ENCODE measurements at regions not wholly inside any gene's neighbourhood (a gene's known extent, or its start where the extent isn't known, plus 50 kb on each side); places are given as distances from the start of the nearest gene placed in this dataset.

DNA sequence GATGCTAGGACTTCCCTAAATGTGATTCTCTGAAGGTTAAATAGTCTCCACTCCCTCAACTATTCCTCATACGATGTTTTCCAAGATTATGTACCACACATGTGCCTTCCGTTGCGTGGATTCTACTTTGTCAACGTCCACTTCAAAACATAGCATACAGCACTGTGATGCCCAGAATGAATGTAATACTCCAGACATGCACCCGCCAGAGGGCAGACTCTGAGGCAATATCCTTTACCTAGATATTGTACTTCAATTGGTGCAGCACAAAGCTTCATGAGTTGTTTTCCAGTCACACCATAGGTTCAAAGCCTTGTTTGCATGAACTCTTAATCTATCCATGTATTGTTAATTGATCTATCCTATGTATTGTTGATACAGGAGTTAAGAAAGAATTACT lies 201.0 kb upstream of the NABP1 start:
- Histone ChIP-seq H3K36me3 (no peaks in the 10 kb centered on the region), H3K9me3 (no peaks in the 10 kb centered on the region), H3K27me3 (no peaks in the 10 kb centered on the region), H3K27ac (no peak overlapping the region), H3K4me1 (no peaks in the 10 kb centered on the region), H3K4me3 (no peak overlapping the region)
- intact Hi-C loops (cut with DNase I; ENCODE audit: low total_unique reads), result no loop called here
- TF ChIP-seq, protein P1, sequence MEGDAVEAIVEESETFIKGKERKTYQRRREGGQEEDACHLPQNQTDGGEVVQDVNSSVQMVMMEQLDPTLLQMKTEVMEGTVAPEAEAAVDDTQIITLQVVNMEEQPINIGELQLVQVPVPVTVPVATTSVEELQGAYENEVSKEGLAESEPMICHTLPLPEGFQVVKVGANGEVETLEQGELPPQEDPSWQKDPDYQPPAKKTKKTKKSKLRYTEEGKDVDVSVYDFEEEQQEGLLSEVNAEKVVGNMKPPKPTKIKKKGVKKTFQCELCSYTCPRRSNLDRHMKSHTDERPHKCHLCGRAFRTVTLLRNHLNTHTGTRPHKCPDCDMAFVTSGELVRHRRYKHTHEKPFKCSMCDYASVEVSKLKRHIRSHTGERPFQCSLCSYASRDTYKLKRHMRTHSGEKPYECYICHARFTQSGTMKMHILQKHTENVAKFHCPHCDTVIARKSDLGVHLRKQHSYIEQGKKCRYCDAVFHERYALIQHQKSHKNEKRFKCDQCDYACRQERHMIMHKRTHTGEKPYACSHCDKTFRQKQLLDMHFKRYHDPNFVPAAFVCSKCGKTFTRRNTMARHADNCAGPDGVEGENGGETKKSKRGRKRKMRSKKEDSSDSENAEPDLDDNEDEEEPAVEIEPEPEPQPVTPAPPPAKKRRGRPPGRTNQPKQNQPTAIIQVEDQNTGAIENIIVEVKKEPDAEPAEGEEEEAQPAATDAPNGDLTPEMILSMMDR (IDR thresholded peaks at IDR 0.05), result no peak
- TF ChIP-seq POLR2A (IDR thresholded peaks at IDR 0.05), result no peak
- no peak for DNase-seq

DNA sequence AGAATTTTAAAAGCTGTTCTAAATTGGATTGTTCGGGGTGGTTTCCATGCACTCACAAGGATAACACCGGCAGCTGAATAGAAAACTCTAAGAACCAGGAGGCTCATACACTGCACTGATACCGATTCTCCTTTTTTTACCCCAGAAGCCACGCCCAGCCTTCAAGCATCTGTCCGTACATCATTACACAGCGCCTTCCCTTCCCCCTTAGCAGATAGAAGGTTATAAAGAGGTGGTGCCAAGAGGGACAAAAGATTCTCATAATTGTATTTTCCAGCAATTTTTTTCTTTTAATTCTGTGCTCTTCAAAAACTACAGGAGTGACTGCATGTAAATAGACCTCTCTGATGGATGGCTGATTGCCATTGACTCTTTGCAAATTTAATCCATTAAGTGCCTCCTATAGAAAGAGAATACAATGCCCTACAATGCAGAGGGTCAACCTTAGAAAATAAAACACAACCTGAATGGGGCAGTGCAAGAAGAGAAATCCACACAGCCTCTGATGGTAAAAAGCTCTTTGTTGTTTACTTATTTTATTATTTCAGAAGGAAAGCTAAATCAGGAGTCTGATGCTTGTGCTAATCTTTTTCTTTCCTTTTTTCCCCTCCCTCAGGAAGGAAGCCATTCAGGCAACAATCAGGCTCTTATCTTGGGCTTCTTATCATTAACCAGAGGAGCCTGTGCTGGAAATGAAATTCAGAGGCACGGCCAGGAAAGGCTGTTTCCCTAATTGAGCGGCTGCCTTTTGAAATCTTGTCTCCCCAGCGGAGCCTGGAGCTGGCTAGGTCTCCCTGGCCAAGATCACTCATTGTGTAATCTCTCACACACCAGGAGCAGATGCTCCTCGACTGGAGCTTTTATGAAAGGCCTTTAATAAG lies 198.9 kb upstream of the NABP1 start:
- no peak overlapping the region for H3K4me3 ChIP-seq
- peak; percentile 35 to 63 for DNase-seq
- TF ChIP-seq, protein P1 (IDR thresholded peaks at IDR 0.05), result no peak
- TF ChIP-seq POLR2A (IDR thresholded peaks at IDR 0.05), result no peak
- H3K27me3 ChIP-seq, result no peaks in the 10 kb centered on the region
- no peaks in the 10 kb centered on the region for H3K9me3 ChIP-seq
- intact Hi-C loops (cut with DNase I; ENCODE audit: low total_unique reads), result no loop called here
- no peaks in the 10 kb centered on the region for H3K36me3 ChIP-seq
- H3K4me1 ChIP-seq, result no peaks in the 10 kb centered on the region
- H3K27ac ChIP-seq, result no peak overlapping the region

DNA sequence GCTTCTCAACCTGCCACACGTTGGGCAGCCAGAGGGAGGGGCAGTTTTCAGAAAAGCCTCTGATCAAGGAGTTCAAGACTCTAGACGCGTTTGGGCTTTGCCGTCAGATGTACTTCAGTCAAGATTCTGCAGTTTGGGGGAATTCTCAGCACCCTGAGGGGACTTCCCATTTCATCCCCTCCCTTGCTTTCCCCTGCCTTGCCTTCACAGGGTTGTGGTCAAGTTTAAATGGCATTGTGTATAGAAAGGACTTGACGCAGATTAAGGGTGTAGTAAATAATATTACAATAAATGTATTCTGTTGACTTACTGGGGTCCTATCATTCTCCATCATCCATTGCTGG lies 198.3 kb upstream of the NABP1 start:
- no peaks in the 10 kb centered on the region for H3K27me3 ChIP-seq
- H3K4me1 ChIP-seq, result no peaks in the 10 kb centered on the region
- no peak for DNase-seq
- TF ChIP-seq, protein P1 (IDR thresholded peaks at IDR 0.05), result no peak
- TF ChIP-seq POLR2A (IDR thresholded peaks at IDR 0.05), result no peak
- no peaks in the 10 kb centered on the region for H3K36me3 ChIP-seq
- intact Hi-C loops (cut with DNase I; ENCODE audit: low total_unique reads), result no loop called here
- no peak overlapping the region for H3K4me3 ChIP-seq
- no peaks in the 10 kb centered on the region for H3K9me3 ChIP-seq
- no peak overlapping the region for H3K27ac ChIP-seq

DNA sequence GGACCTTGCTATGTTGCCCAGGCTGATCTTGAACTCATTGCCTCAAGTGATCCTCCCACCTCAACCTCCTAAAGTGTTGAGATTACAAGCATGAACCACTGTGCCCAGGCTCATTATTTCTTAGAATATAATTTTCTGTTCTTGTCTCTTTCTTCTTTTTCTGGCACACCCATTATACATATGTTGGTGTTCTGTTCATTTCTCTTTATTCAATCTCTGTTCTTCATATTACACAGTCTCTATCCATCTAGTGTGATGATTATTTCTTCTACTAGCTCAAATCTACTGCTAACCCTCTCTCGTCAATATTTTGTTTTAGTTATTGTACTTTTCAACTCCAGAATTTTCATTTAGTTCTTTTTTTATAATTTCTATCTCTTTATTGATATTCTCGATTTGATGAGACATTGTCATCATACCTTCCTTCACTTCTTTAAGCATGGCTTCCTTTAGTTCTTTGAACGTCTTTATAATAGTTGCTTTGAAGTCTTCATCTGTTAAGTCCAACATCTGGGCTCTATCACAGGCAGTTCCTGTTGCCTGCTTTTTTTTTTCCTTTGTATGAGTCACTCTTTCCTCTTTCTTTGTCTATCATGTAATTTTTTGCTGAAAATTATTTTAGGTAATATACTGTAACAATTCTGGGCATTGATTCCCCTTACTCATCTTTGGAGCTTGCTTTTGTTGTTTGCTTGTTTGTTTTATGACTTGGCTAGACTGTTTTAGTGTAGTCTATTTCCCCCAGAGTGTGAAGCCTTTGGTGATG lies 196.4 kb upstream of the NABP1 start:
- no peak for DNase-seq
- intact Hi-C loops (cut with DNase I; ENCODE audit: low total_unique reads), result no loop called here
- no peaks in the 10 kb centered on the region for H3K4me1 ChIP-seq
- no peaks in the 10 kb centered on the region for H3K9me3 ChIP-seq
- no peak overlapping the region for H3K27ac ChIP-seq
- TF ChIP-seq POLR2A (IDR thresholded peaks at IDR 0.05), result no peak
- TF ChIP-seq, protein P1 (IDR thresholded peaks at IDR 0.05), result no peak
- H3K4me3 ChIP-seq, result no peak overlapping the region
- H3K36me3 ChIP-seq, result no peaks in the 10 kb centered on the region
- no peaks in the 10 kb centered on the region for H3K27me3 ChIP-seq

DNA sequence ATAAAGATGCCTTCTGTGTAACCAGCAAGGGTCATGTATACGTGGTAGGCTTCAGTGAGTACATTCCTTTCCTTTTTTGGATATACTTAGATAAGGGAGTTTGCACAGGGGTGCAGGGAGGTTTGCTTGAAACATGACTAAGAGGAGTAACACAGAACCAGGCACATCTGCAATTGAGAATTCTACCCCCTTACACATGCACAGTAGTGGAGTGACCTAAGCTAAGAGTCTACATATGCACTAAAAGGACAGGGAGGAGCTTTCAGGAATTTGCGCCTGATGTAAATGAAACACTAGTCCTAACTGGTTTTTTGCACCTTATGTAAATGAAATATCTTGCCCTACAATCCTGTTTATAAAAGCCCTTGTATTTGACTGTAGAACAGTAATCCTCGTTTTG lies 194.8 kb upstream of the NABP1 start:
- Histone ChIP-seq H3K9me3 (no peaks in the 10 kb centered on the region), H3K27me3 (no peaks in the 10 kb centered on the region), H3K27ac (no peak overlapping the region), H3K36me3 (no peaks in the 10 kb centered on the region), H3K4me1 (no peaks in the 10 kb centered on the region), H3K4me3 (no peak overlapping the region)
- no peak for TF ChIP-seq POLR2A (IDR thresholded peaks at IDR 0.05)
- TF ChIP-seq, protein P1 (IDR thresholded peaks at IDR 0.05), result no peak
- DNase-seq, result no peak
- intact Hi-C loops (cut with DNase I; ENCODE audit: low total_unique reads), result no loop called here
